Left cardiac atrium (tissue), 4 donors: ENCODE measurements at regions not wholly inside any gene's neighbourhood (a gene's known extent, or its start where the extent isn't known, plus 50 kb on each side); places are given as distances from the start of the nearest gene placed in this dataset.
A peak's percentile ranks its signal among the peaks of the same experiment; 100 is the strongest.
"Not testable (repeated sequence)": the region's sequence is repeated elsewhere in the genome, so short reads cannot be mapped to it uniquely, and the experiment has no call there.

Source experiments
- ATAC-seq, 2 donors: fragments of 200-7000 bp; cut with Tn5 transposase; one replicate each; pipeline ENCODE4 v1.9.1; 2020; ENCODE audit warnings: mild to moderate bottlenecking in 2 of 2, moderate library complexity in 2 of 2
- DNase-seq: peaks from one replicate; pipeline ENCODE4 v3.0.0-alpha.2; 2020
- intact Hi-C, 2 donors: fragments of 100-400 bp; cut with DNase I; formaldehyde crosslinking; loops; one replicate each; pipeline versions ENCODE4 v1.14.1 to v1.15.1; 2022 to 2023
- donor health status: DM: no; HTN: yes; CAD: no.
- donor health status: DM: no; HTN: yes; CAD: no; lungs with severe emphysema.
- donor health status: DM: yes; HTN: yes; CAD: no.
- donor health status: Dilated cardiomyopathy.

DNA sequence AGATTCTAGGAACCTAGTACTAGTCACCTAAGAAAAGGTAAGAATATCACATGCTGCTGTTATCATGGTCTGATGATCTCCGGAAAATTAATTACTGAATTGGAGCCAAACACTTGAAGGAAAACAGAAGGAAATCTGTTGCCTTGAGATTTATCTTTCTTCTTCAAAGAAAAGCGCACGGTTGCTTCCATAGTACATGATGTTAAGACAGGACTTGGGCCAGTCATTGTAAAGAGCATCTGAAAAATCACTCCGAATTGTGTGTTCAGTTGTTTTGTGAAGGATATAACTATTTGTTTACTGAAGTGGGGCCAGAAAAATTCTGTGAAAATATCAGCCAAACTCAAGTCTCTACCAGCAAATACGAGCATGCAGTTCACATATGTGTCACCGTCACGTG lies 134.9 kb upstream of the FOXN3 start:
- intact Hi-C loops = no loop called here
- ATAC-seq (no peak), DNase-seq (no peak)

DNA sequence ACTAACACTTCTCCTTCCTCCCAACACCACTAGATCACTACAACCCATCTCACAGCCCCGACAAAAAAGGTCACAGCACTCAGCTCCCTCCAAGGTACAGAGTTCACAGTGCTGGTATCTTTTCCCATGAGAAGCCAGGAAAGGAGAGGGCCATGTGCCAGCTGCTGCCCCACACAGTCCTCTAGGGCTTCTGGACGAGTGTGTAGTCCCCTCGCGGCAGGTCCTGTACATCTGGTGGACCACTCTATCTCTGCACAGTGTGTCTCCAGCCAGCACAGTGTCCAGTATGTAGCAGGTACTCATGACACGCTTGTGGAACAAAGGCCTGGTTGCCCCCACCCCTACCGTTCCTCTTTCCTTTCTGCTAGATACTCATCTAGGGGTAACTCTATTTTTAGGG lies 134.4 kb upstream of the FOXN3 start:
- no peak for DNase-seq
- intact Hi-C loops = no loop called here
- ATAC-seq = peak in 1 of 2 donors; percentile 54

DNA sequence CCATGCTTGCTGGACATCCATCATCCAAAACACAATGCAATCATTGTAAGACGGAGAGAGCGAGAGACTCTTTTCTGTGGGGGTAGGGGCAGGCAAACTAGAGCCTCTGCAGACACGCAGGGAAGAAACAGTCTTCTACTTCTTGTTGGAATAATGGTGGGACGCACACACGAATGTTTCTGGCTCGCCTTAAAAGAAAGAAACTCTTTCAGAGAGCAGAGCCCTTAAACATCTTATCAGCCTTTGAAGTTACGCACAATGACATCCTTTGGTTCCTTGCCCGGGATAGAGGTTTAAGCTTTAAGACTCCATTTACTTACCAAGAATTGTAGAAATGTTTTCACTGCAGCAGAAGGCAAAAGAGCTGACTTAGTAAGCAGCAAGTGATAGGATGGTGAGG lies 133.8 kb upstream of the FOXN3 start:
- ATAC-seq (no peak), DNase-seq (no peak)
- intact Hi-C loops = no loop called here

DNA sequence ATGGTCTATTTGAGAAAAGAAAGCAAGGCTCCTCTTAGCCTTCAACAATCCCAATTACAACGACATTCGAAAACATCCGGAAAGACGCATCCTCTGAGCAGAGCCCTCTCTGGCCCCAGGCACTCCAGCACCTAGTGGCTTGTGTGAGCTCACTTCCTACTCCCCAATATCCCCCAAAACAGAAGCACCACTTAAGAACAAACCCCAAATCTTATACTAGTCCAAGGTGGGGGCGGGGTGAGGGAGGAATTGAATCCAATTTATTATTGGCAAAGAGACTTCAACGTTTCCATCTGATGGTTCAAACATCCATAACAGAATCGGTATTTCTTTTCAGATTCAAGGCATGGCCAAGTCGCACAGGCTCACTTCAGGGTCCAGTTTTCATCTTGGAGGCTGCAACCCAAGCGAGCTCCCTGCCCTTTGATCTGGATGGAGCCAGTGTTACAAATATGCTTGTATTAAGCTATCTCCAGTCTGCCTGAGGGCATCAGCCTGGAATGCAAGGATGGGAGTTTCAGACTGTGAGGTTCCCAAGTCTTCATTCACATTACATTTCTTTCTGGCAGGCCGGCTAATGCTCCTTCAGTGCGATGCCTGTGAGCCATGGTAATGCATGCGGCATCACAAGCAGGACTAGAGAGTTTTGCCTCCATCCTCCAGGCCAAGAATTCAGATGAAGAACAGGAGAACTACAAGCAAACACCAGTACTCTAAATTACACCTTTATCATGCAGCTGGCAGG lies 132.5 kb upstream of the FOXN3 start:
- ATAC-seq = no peak
- DNase-seq = no peak
- intact Hi-C loops = no loop called here

DNA sequence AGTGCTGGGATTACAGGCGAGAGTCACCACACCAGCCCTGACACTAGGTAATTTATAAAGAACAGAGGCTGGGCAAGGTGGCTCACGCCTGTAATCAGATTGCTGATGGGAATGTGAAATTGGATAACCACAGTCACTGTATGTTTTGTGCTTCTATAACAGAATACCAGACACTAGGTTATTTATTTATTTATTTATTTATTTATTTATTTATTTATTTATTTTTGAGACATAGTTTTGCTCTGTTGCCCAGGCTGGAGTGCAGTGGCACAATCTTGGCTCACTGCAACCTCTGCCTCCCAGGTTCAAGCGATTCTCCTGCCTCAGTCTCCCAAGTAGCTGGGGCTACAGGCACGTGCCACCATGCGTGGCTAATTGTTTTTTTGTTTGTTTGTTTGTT lies 130.0 kb upstream of the FOXN3 start:
- ATAC-seq, intact Hi-C loops, DNase-seq: not testable (repeated sequence)

DNA sequence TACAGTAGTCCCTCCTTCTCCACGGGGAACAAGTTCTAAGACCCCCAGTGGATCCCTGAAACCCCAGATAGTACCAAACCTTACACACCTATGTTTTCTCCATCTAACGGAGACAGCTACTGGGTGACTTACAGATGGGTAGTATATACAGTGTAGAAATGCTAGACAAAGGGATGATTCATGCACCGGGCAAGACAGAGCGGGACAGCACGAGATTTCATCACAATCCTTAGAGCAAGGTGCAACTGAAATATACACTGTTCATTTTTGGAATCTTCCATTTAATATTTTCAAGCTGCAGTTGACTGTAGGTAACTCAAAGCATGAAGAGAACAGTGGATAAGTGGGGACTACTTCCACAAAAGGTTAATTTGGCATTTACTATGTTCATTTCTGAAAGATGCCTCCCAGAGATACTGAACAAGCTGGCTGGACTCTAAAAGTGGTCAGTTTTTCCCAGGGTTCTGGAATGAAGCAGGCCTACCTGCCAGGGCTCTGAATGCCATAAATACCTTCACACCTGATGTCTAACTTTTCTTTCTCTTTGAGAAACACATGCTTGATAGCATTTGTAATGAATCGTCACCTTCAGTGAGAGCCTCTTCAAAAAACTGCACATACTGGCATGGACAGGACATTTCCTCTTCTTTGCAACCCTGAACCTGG lies 127.7 kb upstream of the FOXN3 start:
- ATAC-seq = no peak
- intact Hi-C loops = no loop called here
- DNase-seq = no peak

DNA sequence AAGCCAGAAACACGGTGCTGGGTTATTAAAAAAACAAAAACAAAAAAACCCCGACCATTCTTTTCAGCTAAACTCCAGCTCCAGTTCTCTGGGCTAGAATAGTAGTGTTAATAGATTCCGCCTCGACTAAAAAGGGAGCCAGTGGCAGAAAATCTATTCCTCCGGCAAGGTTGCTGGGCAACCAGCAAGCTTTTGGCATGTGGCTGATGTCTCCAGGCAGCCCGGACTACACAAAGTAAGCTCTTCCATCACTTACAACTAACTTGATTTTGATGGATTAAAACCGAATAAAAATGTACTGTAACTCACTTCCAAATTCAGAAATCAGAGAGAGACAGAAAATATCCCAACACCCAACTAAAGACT lies 126.4 kb upstream of the FOXN3 start:
- peak in 1 of 2 donors; percentile 27 for ATAC-seq
- intact Hi-C loops = no loop called here
- DNase-seq = no peak

DNA sequence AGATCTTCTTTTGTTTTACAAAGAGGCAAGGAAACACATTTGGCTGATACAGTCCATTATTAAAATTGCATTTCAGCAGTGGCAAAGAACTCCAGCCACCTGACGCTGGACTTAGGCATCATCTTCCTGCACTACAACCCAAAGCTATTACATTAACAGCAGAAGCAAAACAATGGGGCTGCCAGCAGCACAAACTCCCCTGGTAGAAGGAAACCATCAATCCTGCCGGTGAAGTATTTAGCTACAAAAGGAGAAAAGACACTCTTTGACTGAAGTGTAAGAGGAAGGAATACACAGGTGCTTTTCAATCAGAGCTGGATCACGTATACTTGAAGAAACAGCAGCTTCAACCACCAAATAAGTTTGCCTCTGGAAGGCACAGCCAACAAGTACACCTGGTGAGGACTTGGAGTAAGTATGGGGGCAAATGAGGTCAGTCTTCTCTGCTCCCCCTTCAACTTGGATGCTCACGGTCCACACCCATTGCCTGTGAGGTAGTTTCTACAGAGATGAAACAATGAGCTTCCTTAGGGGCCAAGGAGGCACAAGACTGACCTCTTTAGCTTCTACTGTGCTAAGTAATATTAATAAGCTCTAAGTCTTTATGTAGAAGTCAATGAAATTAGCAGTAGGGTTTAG lies 125.9 kb upstream of the FOXN3 start:
- DNase-seq (no peak), ATAC-seq (no peak)
- intact Hi-C loops = no loop called here

DNA sequence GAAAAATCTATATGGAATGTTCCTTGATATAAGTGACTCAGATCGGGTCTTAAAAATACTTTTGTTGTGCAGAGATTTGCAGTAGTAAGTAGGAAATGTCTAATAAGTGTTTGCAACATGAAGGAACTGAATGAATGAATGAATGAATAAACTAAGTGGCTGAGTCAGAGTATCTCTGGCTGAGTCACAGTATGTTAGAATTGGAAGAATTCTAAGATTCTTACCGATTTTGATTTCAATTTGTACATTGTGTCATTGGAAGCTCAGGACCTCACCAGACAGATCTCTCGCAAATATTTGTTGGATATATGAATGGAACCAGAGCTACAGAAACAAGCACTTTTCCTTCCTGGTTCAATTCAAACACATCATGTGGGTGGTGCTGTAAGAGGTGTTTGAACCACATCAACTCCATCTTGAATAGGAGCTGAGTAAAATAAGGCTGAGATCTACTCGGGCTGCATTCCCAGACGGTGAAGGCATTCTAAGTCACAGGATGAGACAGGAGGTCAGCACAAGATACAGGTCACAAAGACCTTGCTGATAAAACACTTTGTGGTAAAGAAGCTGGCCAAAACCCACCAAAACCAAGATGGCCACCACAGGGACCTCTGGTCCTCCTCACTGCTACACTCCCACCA lies 123.9 kb upstream of the FOXN3 start:
- no peak for DNase-seq
- intact Hi-C loops = no loop called here
- no peak for ATAC-seq

DNA sequence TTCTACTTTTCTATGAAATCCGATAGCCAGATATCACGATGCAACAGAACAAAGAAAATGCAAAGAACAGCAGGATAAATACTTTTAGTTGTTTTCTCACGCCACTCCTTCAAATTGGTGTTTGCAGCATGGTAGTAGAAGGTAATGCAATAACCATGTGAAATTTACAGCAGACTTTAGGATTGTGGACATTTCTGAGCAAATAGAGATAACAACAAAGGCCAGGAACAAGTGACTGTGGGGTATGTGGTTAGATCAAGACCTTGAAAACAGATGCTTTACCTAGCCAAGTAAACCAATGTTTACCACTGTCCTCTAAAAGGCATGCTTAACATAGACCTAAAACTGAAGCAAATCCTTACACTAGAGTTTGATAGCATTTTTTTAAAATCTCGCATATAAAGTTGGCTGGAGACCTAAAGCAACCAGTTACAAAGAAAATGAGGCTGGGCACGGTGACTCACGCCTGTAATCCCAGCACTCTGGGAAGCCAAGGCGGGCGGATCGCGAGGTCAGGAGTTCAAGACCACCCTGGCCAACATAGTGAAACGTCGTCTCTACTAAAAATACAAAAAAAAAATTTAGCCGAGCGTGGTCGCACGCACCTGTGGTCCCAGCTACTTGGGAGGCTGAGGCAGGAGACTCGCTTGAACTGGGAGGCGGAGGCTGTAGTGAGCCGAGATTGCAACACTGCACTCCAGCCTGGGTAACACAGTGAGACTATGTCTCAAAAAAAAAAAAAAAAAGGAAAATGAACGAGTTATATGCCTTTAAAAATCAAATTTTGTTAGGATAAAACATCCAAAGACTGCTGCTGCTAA lies 123.2 kb upstream of the FOXN3 start:
- intact Hi-C loops = no loop called here
- no peak for DNase-seq
- ATAC-seq = no peak

DNA sequence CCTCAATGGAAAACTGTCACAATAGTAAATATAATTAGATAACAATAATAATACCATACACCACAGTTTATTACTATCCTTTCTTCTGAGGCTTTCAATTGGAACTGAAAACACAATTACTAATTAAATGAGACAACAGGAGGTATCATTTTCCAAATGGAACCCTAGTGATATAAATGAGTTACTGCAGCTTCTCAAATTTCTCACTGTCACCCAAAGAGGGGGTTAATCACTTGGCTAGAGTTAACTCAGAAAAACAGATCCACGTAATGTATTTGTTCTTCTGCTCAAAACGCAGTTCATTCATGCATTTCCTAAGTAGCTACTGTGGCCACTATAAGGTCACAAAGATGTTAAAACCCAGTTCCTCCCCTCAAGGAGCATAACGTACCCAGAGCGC lies 120.9 kb upstream of the FOXN3 start:
- intact Hi-C loops = no loop called here
- DNase-seq (no peak), ATAC-seq (no peak)

DNA sequence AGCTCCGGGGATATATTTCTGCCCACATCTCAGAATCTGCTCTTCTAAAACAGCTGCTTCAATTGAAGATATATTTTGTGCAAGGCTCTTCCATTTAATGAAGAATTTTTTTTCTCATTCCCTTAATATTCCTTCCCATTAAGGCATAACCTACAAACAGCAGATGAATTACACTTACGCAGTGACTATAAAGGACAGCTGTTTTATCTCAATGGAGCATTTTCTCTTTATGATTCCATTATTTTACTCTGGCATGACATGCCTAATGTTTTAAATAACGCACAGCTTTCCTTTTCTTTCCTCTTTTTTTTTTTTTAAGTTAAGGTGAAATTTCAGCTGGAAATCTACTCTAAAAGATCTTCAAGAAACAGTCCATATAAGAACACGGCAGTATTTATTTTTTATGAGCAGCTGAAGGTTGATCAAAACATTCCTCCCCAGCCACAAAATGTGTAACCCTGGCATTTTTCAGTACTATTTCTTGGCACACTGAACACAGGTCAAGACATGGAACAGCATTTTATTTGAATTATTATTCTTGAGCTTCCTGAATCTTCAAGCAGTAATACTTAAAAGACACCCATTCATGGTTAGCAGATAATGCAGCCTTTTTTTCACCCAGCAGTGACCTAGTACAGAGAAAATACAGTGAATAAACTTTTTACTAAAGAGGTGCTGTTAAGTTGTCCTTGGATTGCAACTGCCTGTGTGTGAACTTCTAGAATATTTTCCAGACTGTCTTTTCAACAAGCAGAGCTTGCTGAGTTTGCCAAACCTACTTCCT lies 118.1 kb upstream of the FOXN3 start:
- DNase-seq (no peak), ATAC-seq (no peak)
- intact Hi-C loops = no loop called here

DNA sequence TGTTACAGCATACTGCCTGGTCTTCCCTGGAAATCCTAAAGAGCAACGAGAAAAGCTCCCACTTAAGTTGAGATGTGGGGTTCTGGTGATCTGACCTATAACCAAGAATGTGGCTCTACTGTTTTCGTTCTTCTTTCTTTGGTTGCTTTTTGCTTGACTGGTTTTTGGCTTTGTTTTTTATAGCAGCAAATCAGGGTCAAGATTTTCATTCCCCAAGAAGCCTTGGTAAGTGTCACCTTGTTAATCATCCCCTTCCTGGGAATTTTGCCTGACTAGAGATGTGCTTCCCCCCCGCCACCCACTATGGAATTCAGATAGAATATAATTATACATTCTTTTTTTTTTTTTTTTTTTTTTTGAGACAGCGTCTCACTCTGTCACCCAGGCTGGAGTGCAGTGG lies 116.7 kb upstream of the FOXN3 start:
- intact Hi-C loops = no loop called here
- ATAC-seq = no peak

DNA sequence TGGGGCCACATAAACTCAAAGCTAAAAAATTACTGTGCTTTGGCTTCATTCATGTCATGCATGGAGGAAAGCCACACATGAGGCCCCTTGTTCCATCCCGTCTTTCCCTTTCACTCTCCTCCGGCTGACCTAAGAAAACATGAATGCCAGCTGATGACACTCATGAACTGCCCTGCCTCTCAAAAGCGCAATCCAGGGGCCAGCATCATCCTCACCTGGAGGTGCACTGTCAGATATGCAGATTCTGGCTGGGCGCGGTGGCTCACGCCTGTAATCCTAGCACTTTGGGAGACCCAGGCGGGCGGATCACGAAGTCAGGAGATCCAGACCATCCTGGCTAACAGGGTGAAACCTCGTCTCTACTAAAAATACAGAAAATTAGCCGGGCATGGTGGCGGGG lies 116.1 kb upstream of the FOXN3 start:
- intact Hi-C loops = no loop called here
- DNase-seq (no peak), ATAC-seq (no peak)

More for the DNA sequence above, 116.7 kb upstream of the FOXN3 start:
- DNase-seq = no peak

DNA sequence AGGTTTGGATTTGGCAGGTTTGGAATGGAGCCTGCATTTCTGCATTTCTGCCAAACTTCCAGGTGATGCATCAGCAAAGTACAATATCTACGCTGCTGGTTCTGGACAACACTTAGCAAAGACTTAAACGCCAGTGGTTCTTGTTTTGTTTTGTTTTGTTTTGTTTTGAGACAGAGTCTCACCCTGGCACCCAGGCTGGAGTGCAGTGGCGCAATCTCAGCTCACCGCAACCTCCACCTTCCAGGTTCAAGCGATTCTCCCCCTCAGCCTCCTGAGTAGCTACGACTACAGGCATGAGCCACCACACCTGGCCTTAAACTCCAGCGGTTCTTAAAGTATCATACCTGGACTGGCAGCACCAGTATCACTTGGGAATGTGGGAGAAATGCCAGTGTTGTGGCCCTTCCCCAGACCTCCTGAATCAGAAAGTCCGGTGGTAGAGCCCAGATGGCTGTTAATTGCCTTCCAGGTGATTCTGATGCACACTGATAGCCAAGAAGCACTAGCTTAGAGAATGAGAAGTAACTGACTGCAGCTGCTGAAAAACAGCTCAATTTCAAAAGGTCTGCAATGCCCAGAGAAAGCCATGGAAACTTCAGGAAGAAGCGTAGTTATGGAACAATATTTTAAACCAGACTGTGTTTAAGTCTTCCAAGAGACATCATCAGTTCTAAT lies 114.8 kb upstream of the FOXN3 start:
- ATAC-seq = no peak
- DNase-seq = no peak
- intact Hi-C loops = no loop called here

DNA sequence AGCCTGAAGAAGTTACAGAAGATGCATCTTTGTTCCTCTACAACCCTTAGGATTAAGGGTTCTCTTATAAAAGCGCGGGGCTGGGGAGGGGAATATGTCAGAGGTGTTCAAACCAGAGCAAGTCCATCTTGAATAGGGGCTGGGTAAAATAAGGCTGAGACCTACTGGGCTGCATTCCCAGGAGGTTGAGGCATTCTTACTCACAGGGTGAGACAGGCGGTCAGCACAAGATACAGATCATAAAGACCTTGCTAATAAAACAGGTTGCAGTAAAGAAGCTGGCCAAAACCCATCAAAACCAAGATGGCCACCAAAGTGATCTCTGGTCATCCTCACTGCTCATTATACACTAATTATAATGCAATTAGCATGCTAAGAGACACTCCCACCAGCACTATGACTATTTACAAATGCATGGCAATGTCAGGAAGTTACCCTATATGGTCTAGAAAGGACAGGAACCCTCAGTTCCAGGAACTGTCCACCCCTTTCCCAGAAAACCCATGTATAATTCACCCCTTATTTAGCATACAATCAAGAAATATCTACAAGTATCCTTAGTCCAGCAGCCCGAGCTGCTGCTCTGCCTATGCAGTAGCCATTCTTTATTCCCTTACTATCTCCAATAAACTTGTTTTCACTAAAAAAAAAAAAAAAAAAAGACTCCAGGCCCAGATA lies 108.1 kb upstream of the FOXN3 start:
- intact Hi-C loops = no loop called here
- DNase-seq (no peak), ATAC-seq (no peak)

DNA sequence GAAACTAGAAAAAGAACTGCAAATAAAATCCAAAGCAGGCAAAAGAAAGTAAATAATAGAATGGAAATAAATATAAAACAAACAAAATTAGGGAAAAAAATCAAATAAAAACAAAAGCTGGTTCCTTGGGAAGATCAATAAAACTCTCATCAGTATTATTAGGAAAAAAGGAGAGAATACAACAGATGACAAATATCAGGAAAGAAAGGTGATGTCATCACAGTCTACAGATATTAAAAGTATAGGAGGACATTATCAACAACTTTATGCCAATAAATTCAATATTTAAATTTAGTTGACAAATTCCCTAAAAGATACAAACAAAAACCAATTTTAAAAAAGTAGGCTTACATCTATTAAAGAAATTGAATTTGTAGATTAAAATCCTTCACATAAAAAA lies 107.4 kb upstream of the FOXN3 start:
- intact Hi-C loops = no loop called here

DNA sequence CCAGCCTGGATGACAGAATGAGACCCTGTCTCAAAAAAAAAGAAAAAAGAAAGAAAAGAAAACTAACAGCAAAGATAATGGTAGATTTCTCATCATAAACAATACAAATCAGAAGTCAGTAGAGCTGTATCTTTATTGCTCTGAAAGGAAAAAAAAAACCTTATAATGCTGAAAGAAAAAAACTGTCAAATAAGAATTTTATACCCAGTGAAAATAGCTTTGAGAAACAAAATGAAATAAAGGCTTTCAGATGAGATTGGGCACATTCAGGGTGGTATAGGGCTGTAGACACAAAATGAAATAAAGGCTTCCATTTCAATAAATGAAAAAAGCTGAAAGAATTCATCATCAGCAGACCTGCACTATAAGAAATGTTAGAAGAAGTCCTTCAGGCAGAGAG lies 105.0 kb upstream of the FOXN3 start:
- intact Hi-C loops = no loop called here

More for the DNA sequence above, 107.4 kb upstream of the FOXN3 start:
- ATAC-seq (no peak), DNase-seq (no peak)

More for the DNA sequence above, 105.0 kb upstream of the FOXN3 start:
- no peak for ATAC-seq
- DNase-seq = no peak
